SK-N-MC (cell line): ENCODE measurements at regions not wholly inside any gene's neighbourhood (a gene's known extent, or its start where the extent isn't known, plus 50 kb on each side); places are given as distances from the start of the nearest gene placed in this dataset.

ENCODE experiments used
- EZH2 ChIP-seq: fragments of 200-600 bp; sonication (generic); IDR thresholded peaks from one replicate; pipeline ENCODE4 v1.6.1; 2017; ENCODE audit warnings: antibody characterized with exemption
- FOXP2 ChIP-seq: optimal IDR thresholded peaks from 2 replicates; pipeline ENCODE3; 2011; ENCODE audit warnings: mild to moderate bottlenecking, moderate library complexity; ENCODE audit not compliant: insufficient read depth; ENCODE audit errors: extremely low read length, control extremely low read depth
- POLR2AphosphoS5 ChIP-seq: IDR thresholded peaks from 2 replicates; pipeline ENCODE4 v1.6.1; 2012; ENCODE audit warnings: mild to moderate bottlenecking, low read depth, low read length, borderline replicate concordance

DNA sequence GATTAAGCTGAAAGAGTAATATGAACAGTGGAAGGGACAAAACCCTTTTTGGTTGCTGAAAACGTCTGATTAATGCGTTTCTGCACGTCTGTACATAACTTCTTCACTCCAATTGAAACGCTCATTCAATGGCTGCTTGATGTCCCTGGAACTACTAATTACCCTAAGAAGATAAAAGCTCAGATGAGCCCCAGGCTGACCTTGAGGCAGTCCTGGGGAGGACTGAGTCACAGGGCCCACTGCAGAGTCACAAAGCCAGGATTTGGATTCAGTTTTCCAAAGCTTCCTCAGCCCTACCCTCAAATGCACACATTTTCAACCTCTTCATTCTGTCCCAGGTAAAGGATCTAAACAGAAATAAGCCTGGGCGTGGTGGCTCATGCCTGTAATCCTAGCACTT, 75.0 kb upstream of the FLT1 start:
- TF ChIP-seq POLR2AphosphoS5 (no peak), EZH2 (no peak), FOXP2 (no peak)
